ENCODE measurements at regions not wholly inside any gene's neighbourhood (a gene's known extent, or its start where the extent isn't known, plus 50 kb on each side); places are given as distances from the start of the nearest gene placed in this dataset.
"Not testable (repeated sequence)": the region's sequence is repeated elsewhere in the genome, so short reads cannot be mapped to it uniquely, and the experiment has no call there.

- no peak for DNase-seq
Observed at GRCh38 chr3:30305021-30305420, 301.4 kb upstream of the TGFBR2 start.

DNA sequence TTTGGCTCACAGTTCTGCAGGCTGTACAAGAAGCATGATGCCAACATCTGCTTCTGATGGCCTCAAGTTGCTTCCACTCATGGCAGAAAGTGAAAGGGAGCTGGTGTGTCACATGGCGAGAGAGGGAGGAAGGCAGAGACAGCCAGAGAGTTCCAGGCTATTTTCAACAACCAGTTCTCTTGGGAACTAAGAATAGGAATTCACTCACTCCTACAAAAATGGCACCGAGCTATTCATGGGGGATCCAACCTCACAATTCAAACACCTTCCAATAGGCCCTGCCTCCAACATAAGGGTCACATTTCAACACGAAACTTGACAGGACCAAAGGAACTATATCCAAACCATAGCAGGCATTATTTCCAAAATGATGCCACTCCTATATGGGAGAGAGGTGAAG lies 299.5 kb upstream of the TGFBR2 start:
- DNase-seq, result no peak

DNA sequence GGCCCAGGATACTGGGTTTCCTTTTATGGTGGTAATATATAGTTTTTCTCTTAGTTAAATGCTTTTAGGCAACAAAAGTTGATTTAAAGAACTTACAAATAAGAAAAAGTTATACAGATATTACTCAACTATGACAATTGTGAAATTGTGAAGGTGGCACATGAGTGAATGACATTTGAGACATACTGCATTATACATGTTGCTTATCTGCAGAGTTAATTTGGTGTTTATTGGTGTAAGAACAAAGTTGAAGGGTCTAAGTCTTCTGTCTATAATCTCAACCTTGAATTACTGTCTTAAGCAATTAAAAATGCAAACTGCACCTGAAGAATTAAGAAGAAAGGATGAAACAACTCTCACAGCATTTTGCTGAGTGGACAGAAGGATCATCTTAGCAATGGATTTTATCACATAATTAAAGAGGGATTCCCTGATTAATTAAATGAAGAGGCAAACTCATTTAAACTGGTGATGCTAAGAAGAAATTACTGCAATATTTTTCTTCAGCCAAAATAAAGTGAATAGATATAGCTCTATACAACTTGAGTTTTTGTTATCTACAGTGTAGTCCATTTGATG lies 298.9 kb upstream of the TGFBR2 start:
- no peak for DNase-seq

GRCh38 chr3:30308131-30308530 lies 298.3 kb upstream of the TGFBR2 start:
- DNase-seq, result no peak

DNA sequence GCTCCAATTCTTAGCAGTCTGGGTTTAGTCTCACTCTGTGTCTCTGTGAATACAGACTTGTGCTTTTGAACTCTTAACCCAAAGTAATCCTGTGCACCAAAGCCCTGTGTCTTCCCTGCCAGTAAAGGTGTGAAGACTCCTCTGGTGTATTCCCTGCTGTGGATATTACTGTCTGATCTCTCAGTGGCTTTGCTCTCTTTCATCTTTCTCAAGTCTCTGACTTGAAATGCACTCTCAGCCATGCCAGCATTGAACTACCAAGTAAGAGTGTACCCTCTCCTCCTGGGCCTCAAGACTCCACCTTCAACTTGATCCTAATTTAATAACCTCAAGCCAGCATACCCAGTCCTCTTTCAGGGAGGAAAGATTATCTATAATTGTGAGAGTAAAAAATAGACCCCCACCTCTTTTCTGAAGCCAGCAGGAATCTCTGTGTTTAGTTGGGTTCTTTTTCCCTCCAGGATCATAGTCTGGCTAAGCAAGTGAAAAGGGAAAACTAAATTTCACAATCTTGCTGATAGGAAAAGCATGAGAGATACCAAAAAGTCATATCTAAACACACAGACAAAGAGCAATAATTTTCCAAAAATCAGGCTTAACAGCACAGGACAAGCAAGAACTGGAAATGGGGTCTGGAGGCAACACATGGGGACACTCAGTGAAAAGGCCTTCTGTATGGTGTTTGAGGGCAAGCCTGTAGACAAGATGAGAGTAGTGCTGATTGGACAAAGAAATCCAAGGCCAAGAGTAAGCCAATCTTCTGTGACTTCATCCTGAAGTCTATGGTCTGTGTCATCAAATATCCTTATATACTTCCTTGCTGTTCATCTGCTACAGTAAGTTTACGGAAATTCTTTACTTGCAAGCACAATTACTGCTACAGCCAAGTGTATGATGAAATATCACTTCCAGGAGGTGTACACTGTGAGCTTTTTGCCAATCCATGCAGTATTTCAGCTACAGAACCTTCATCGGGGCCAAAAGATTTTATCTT lies 296.1 kb upstream of the TGFBR2 start:
- DNase-seq, result no peak

GRCh38 chr3:30311781-30312180 lies 294.6 kb upstream of the TGFBR2 start:
- DNase-seq, result no peak

DNA sequence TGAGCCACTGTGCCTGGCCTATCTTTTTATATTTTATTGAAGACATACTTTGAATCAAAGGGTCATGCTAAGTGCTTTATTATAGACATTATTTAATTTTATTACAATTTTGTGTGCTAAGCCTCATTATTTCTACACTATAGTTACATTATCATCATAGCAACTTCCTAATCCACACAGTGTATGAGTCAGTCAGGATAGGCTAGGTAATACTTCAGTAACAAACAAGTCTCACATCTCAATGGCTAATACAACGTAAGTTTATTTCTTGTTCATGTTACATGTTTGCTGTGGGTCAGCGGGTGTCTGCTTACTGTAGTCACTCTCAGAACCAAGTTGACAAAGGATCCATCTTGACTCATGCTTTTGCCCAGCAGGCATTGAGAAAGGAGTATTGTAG lies 292.6 kb upstream of the TGFBR2 start:
- no peak for DNase-seq

DNA sequence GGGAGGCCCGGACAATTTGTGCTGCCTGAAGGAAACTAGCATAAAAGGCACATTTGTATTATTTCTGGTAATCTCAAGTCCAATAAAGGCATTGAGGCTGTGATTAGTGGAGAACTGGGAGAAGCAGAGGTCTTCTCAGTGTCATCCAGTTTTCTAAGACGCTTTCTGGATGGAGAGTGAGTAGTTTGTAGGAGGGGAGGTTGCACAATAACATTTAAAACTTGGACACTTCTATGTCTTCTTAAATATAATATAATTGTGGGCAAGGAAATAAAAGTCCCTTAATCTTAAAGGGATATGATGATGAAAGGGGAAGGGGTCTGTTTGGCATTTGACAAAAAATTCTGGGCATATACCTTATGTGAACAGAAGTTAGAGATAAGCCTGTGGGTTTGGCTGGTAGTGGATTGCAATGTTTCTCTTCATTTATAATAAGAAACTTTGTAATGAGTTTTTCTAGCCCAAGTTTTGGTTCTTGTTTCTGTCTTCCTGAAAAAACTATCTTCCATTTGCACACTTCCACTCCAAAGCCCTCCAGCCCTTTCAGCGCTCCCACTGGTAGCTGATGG lies 291.6 kb upstream of the TGFBR2 start:
- DNase-seq, result no peak

DNA sequence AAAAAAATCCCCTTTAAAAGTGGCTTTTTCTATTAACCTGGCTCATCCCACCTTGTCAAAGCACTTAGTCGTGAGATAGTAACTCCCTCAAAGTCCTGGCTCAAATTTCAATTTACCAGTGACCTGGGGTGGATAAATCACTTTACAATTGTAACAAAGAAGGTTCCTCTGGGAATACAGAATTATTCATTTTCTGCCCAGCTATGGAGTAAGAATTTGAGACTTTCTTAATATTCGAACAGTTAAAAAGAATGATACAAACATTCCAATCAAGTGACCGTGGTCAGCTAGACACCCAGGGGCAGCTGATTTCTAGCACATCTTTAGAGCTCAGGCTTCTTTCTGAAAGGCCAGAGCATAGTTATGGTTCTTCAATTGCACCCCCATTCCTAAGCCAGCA lies 291.0 kb upstream of the TGFBR2 start:
- no peak for DNase-seq

GRCh38 chr3:30317561-30317960 lies 288.8 kb upstream of the TGFBR2 start:
- DNase-seq, result no peak

GRCh38 chr3:30318110-30318509 lies 288.3 kb upstream of the TGFBR2 start:
- DNase-seq, result no peak

- no peak for DNase-seq
Observed at GRCh38 chr3:30319713-30320112, 286.7 kb upstream of the TGFBR2 start.

GRCh38 chr3:30320392-30320791 lies 286.0 kb upstream of the TGFBR2 start:
- DNase-seq, result no peak

GRCh38 chr3:30321065-30321464 lies 285.3 kb upstream of the TGFBR2 start:
- no peak for DNase-seq

DNA sequence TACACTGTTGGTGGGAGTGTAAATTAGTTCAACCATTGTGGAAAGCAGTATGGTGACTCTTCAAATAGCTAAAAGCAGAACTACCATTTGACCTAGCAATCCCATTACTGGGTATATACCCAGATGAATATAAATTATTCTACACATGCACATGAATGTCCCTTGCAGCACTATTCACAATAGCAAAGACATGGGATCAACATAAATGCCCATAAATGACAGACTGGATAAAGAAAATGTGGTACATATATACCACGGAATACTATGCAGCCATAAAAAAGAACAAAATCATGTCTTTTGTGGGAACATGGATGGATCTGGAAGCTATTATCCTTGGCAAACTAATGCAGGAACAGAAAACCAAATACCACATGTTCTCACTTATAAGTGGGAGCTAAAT lies 282.8 kb upstream of the TGFBR2 start:
- DNase-seq, result not testable (repeated sequence)

DNA sequence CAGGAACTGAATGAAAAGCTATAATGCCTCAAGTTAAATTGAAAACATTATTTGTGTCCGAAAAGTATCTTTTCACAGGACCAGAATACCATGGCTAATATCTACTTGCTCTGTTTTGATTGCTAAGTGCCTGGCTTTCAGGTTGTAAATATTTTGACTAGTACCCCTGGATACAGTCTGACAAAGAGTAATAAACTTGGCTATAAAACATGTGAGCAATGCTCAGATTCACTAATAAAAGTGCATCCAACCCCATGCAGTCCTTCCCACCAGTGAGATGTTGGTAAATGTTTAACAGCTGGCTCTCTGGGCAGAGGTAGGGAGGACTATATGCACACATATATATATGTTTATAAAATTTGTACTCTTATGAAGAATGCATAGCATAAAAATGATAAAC lies 281.8 kb upstream of the TGFBR2 start:
- no peak for DNase-seq

- DNase-seq, result not testable (repeated sequence)
Observed at GRCh38 chr3:30327976-30328375, 278.4 kb upstream of the TGFBR2 start.

DNA sequence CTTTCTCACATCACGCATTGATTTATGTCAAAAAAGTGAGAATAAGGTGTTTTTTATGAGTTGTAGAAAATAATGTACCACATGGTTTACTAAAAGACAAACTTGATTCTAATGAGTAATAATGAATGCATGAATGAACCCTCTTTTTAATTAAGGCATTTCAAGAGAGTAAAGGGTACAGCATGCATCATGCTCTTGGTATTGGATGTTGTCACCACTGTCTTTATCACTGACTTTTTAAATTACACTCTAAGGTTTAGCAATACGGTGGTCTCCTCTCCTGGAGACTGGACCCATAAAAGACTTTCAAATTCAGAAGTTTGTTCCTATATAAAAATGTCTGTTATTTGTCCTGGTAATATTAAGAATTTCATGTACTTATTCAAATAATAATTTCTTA lies 277.5 kb upstream of the TGFBR2 start:
- DNase-seq, result not testable (repeated sequence)

- DNase-seq, result no peak
Observed at GRCh38 chr3:30331519-30331918, 274.9 kb upstream of the TGFBR2 start.

DNA sequence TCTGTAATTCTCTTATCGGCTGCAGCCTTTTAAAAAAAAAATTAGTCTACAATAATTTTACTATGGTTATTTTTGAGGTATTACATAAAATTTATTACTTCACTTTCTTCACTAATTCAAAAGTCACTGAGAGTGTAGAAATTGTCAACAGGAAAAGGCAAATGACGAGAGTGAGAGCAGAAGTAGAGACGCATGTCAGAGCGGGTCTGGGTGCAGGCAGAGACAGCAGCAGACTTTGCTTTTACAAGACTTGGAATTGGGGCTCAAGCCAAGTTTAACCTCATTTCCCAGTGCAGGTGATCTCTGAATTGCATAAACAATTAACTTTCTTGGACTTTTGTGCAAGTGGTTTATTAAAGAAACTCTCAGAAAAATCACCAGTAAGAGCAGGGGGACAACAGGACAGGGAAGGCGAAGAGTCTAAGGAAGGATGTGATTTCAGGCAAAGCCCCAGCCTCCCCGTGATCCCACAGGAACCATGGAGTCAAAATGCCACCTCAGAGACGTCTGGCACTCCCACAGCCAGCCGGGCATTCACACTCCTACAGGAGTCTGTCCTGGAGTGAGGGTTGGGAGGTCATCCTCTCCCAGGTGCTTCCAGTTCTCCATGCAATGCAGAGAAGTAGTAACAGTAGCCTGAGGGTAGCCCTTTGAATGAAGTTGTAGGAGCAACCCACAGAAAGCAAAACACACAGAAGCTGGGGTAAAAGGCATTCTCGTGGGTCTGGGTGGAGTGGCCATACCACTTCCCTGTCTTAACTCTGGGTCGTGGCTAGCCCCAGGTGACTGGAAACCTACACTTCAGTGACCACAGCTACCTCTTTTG lies 274.0 kb upstream of the TGFBR2 start:
- no peak for DNase-seq

DNA sequence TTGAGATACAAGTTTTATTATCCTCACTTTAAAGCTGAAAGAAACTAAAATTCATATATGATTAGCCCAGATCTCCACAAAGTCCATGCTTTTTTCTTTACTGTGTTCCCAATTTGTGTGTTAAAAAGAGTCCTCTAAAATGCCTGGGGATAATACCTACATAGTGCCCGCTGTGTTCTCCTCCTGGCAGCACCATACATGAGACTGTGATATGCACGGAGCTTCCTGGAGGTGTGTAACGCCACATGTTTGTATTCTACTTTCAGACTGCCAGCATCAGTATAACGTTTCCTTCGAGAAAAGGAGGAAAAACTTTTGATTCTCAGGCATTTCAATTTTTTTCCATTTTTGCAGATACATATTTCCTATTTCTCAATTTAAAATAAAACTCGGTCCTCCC lies 273.3 kb upstream of the TGFBR2 start:
- DNase-seq, result no peak

GRCh38 chr3:30333903-30334302 lies 272.5 kb upstream of the TGFBR2 start:
- no peak for DNase-seq

GRCh38 chr3:30340500-30340899 lies 265.9 kb upstream of the TGFBR2 start:
- no peak for DNase-seq
